Neural progenitor cell (in vitro differentiated cells): ENCODE measurements at regions not wholly inside any gene's neighbourhood (a gene's known extent, or its start where the extent isn't known, plus 50 kb on each side); places are given as distances from the start of the nearest gene placed in this dataset.

ENCODE experiments used
- CTCF ChIP-seq: fragments of 200-600 bp; sonication (generic); IDR thresholded peaks from 2 replicates; pipeline ENCODE4 v1.5.1; 2017; ENCODE audit warnings: antibody characterized with exemption, mild to moderate bottlenecking
- EZH2 ChIP-seq: fragments of 200-600 bp; sonication (generic); IDR thresholded peaks from 2 replicates; pipeline ENCODE4 v1.6.1; 2017; ENCODE audit warnings: antibody characterized with exemption, mild to moderate bottlenecking, moderate library complexity

- TF ChIP-seq CTCF (no peak), EZH2 (no peak)
Measured at GRCh38 chr5:120093178-120093577, 370.9 kb upstream of the PRR16 start.
